Left renal cortex interstitium (tissue), 4 donors: ENCODE measurements at regions not wholly inside any gene's neighbourhood (a gene's known extent, or its start where the extent isn't known, plus 50 kb on each side); places are given as distances from the start of the nearest gene placed in this dataset.

Source experiments
- DNase-seq, 4 donors: peaks; one replicate each; pipeline ENCODE4 v3.0.0-alpha.2; 2013; ENCODE audit warnings: low read depth in 4 of 4, low spot score in 2 of 4, missing footprints in 1 of 4

GRCh38 chr11:112770033-112770432 is 191.2 kb upstream of the NCAM1 start:
- DNase-seq, result no peak

GRCh38 chr11:112770487-112770886 is 190.7 kb upstream of the NCAM1 start:
- no peak for DNase-seq

GRCh38 chr11:112771851-112772250 is 189.4 kb upstream of the NCAM1 start:
- DNase-seq, result no peak

GRCh38 chr11:112773264-112773663 is 188.0 kb upstream of the NCAM1 start:
- DNase-seq, result no peak

- no peak for DNase-seq
Observed at GRCh38 chr11:112776834-112777233, 184.4 kb upstream of the NCAM1 start.

GRCh38 chr11:112777283-112777751 is 183.9 kb upstream of the NCAM1 start:
- DNase-seq, result no peak

GRCh38 chr11:112778091-112778876 is 182.9 kb upstream of the NCAM1 start:
- DNase-seq, result no peak

- DNase-seq, result no peak
Observed at GRCh38 chr11:112778877-112779266, 182.3 kb upstream of the NCAM1 start.

GRCh38 chr11:112780351-112781087 is 180.7 kb upstream of the NCAM1 start:
- DNase-seq, result no peak

GRCh38 chr11:112783945-112784322 is 177.3 kb upstream of the NCAM1 start:
- DNase-seq, result no peak

- DNase-seq, result no peak
Observed at GRCh38 chr11:112784323-112785073, 176.7 kb upstream of the NCAM1 start.

GRCh38 chr11:112785149-112785548 is 176.1 kb upstream of the NCAM1 start:
- no peak for DNase-seq

GRCh38 chr11:112785719-112786118 is 175.5 kb upstream of the NCAM1 start:
- DNase-seq, result no peak

- no peak for DNase-seq
Observed at GRCh38 chr11:112786196-112786595, 175.0 kb upstream of the NCAM1 start.

- DNase-seq, result no peak
Observed at GRCh38 chr11:112786886-112787530, 174.2 kb upstream of the NCAM1 start.

- DNase-seq, result no peak
Observed at GRCh38 chr11:112789481-112789880, 171.7 kb upstream of the NCAM1 start.

GRCh38 chr11:112790286-112790685 is 170.9 kb upstream of the NCAM1 start:
- no peak for DNase-seq

GRCh38 chr11:112792070-112792469 is 169.2 kb upstream of the NCAM1 start:
- DNase-seq, result no peak

GRCh38 chr11:112793416-112793815 is 167.8 kb upstream of the NCAM1 start:
- DNase-seq, result no peak

GRCh38 chr11:112794331-112794846 is 166.8 kb upstream of the NCAM1 start:
- DNase-seq, result no peak
